Skeletal muscle satellite cell (primary cell): ENCODE measurements at regions not wholly inside any gene's neighbourhood (a gene's known extent, or its start where the extent isn't known, plus 50 kb on each side); places are given as distances from the start of the nearest gene placed in this dataset.

Experiments
- H3K27me3 ChIP-seq: 2 replicates; pipeline ENCODE4 v1.7.0; 2013; ENCODE audit warnings: low read length; ENCODE audit not compliant: control insufficient read depth, insufficient read depth
- H3K36me3 ChIP-seq: 2 replicates; pipeline ENCODE4 v1.7.0; 2013; ENCODE audit warnings: mild to moderate bottlenecking, control low read depth, low read length; ENCODE audit not compliant: insufficient read depth
- H3K4me1 ChIP-seq: 2 replicates; pipeline ENCODE4 v1.7.0; 2013; ENCODE audit warnings: low read length; ENCODE audit not compliant: control insufficient read depth, insufficient read depth
- H3K4me2 ChIP-seq: 2 replicates; pipeline ENCODE4 v1.7.0; 2013; ENCODE audit warnings: mild to moderate bottlenecking, low read length
- H3K4me3 ChIP-seq: 2 replicates; pipeline ENCODE4 v1.7.0; 2013; ENCODE audit warnings: low read length
- H3K9ac ChIP-seq: 2 replicates; pipeline ENCODE4 v1.7.0; 2013; ENCODE audit warnings: mild to moderate bottlenecking, low read depth, low read length, moderate library complexity
- H3K9me3 ChIP-seq: replicated peaks from 2 replicates; pipeline ENCODE4 v1.7.0; 2013; ENCODE audit warnings: mild to moderate bottlenecking, control low read depth, low read length

- no peaks in the 10 kb centered on the region for H3K27me3 ChIP-seq
- no peak overlapping the region for H3K4me2 ChIP-seq
- H3K4me3 ChIP-seq, result no peak overlapping the region
- peaks cover 16% of the 10 kb centered on the region for H3K9me3 ChIP-seq
- H3K4me1 ChIP-seq, result no peaks in the 10 kb centered on the region
- H3K36me3 ChIP-seq, result no peaks in the 10 kb centered on the region
- H3K9ac ChIP-seq, result no peak overlapping the region
These were observed 468.9 kb upstream of the HS6ST1 start for GRCh38 chr2:128787616-128788015.

- Histone ChIP-seq H3K4me1 (no peaks in the 10 kb centered on the region), H3K27me3 (no peaks in the 10 kb centered on the region), H3K9me3 (peaks cover 22% of the 10 kb centered on the region), H3K4me2 (no peak overlapping the region), H3K9ac (no peak overlapping the region), H3K36me3 (no peaks in the 10 kb centered on the region), H3K4me3 (no peak overlapping the region)
These were observed 470.1 kb upstream of the HS6ST1 start for GRCh38 chr2:128788636-128789220.

- Histone ChIP-seq H3K4me1 (no peaks in the 10 kb centered on the region), H3K36me3 (no peaks in the 10 kb centered on the region), H3K4me3 (no peak overlapping the region), H3K4me2 (no peak overlapping the region), H3K9ac (no peak overlapping the region), H3K9me3 (peaks cover 22% of the 10 kb centered on the region), H3K27me3 (no peaks in the 10 kb centered on the region)
These were observed 470.6 kb upstream of the HS6ST1 start for GRCh38 chr2:128789221-128789620.

- H3K4me1 ChIP-seq, result no peaks in the 10 kb centered on the region
These were observed 471.2 kb upstream of the HS6ST1 start for GRCh38 chr2:128789776-128790455.

GRCh38 chr2:128790541-128791001, 471.9 kb upstream of the HS6ST1 start:
- H3K4me2 ChIP-seq, result no peak overlapping the region
- no peaks in the 10 kb centered on the region for H3K4me1 ChIP-seq
- H3K4me3 ChIP-seq, result no peak overlapping the region
- H3K9me3 ChIP-seq, result peaks cover 26% of the 10 kb centered on the region
- no peaks in the 10 kb centered on the region for H3K27me3 ChIP-seq
- no peak overlapping the region for H3K9ac ChIP-seq
- H3K36me3 ChIP-seq, result no peaks in the 10 kb centered on the region

More at GRCh38 chr2:128789776-128790455, 471.2 kb upstream of the HS6ST1 start:
- Histone ChIP-seq H3K27me3 (no peaks in the 10 kb centered on the region), H3K36me3 (no peaks in the 10 kb centered on the region), H3K4me2 (no peak overlapping the region), H3K4me3 (no peak overlapping the region), H3K9ac (no peak overlapping the region), H3K9me3 (peaks cover 25% of the 10 kb centered on the region)

GRCh38 chr2:128791120-128791984, 472.7 kb upstream of the HS6ST1 start:
- H3K9ac ChIP-seq, result no peak overlapping the region
- H3K9me3 ChIP-seq, result peaks cover 26% of the 10 kb centered on the region
- no peak overlapping the region for H3K4me3 ChIP-seq
- H3K4me2 ChIP-seq, result no peak overlapping the region
- no peaks in the 10 kb centered on the region for H3K36me3 ChIP-seq
- H3K27me3 ChIP-seq, result no peaks in the 10 kb centered on the region
- H3K4me1 ChIP-seq, result no peaks in the 10 kb centered on the region

GRCh38 chr2:128791985-128792320, 473.3 kb upstream of the HS6ST1 start:
- Histone ChIP-seq H3K4me3 (no peak overlapping the region), H3K4me1 (no peaks in the 10 kb centered on the region), H3K9me3 (peaks cover 32% of the 10 kb centered on the region), H3K4me2 (no peak overlapping the region), H3K36me3 (no peaks in the 10 kb centered on the region), H3K27me3 (no peaks in the 10 kb centered on the region), H3K9ac (no peak overlapping the region)

GRCh38 chr2:128792476-128793054, 473.9 kb upstream of the HS6ST1 start:
- Histone ChIP-seq H3K4me3 (no peak overlapping the region), H3K4me1 (no peaks in the 10 kb centered on the region), H3K36me3 (no peaks in the 10 kb centered on the region), H3K9me3 (peaks cover 34% of the 10 kb centered on the region), H3K4me2 (no peak overlapping the region), H3K9ac (no peak overlapping the region), H3K27me3 (no peaks in the 10 kb centered on the region)

GRCh38 chr2:128793404-128793803, 474.7 kb upstream of the HS6ST1 start:
- H3K27me3 ChIP-seq, result no peaks in the 10 kb centered on the region
- peaks cover 39% of the 10 kb centered on the region for H3K9me3 ChIP-seq
- H3K36me3 ChIP-seq, result no peaks in the 10 kb centered on the region
- no peak overlapping the region for H3K4me3 ChIP-seq
- no peaks in the 10 kb centered on the region for H3K4me1 ChIP-seq
- no peak overlapping the region for H3K9ac ChIP-seq
- H3K4me2 ChIP-seq, result no peak overlapping the region

GRCh38 chr2:128794285-128794684, 475.6 kb upstream of the HS6ST1 start:
- H3K4me1 ChIP-seq, result no peaks in the 10 kb centered on the region
- H3K9ac ChIP-seq, result no peak overlapping the region
- no peaks in the 10 kb centered on the region for H3K27me3 ChIP-seq
- H3K4me3 ChIP-seq, result no peak overlapping the region
- no peaks in the 10 kb centered on the region for H3K36me3 ChIP-seq
- peaks cover 37% of the 10 kb centered on the region for H3K9me3 ChIP-seq
- no peak overlapping the region for H3K4me2 ChIP-seq

GRCh38 chr2:128796321-128796720, 477.7 kb upstream of the HS6ST1 start:
- Histone ChIP-seq H3K4me3 (no peak overlapping the region), H3K9ac (no peak overlapping the region), H3K36me3 (no peaks in the 10 kb centered on the region), H3K4me1 (no peaks in the 10 kb centered on the region), H3K27me3 (no peaks in the 10 kb centered on the region), H3K9me3 (peaks cover 38% of the 10 kb centered on the region), H3K4me2 (no peak overlapping the region)
